ENCODE measurements at regions not wholly inside any gene's neighbourhood (a gene's known extent, or its start where the extent isn't known, plus 50 kb on each side); places are given as distances from the start of the nearest gene placed in this dataset.

DNA sequence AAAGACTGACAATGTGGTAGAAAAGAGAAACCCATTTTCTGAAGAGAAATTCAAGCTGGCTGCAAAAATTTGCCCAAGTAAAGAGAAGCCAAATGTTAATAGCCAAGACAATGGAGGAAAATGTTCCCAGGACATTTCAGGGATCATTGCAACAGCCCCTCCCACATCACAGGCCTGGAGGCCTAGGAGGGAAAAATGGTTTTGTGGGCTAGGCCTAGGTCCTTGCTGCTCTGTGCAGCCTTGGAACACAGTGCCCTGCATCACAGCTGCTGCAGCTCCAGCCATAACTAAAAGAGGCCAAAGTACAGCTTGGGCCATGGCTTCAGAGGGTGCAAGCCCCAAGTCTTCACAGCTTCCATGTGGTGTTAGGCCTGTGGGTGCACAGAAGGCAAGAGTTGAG, 332.4 kb upstream of the LRIG3 start:
- intact Hi-C loops (cut with micrococcal nuclease), result no loop called here

DNA sequence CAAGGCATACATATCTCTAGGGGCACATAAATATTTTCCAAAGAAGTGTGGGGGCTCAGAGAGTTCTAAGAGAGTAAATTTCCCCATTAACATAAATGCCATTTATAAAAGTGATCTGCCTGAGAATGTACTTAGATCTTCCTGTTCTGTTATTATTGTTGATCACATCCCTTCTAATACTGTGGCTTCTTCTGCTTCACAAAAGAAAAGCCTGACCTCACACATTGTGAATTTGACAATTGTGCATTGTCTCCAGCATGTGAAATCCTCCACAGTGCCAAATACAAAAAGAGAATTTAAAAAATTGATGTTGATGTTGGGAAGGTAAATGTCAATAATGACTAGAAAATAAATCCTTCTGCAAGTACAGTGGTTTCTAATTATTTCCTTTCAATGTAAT, 330.5 kb upstream of the LRIG3 start:
- intact Hi-C loops (cut with micrococcal nuclease), result no loop called here

DNA sequence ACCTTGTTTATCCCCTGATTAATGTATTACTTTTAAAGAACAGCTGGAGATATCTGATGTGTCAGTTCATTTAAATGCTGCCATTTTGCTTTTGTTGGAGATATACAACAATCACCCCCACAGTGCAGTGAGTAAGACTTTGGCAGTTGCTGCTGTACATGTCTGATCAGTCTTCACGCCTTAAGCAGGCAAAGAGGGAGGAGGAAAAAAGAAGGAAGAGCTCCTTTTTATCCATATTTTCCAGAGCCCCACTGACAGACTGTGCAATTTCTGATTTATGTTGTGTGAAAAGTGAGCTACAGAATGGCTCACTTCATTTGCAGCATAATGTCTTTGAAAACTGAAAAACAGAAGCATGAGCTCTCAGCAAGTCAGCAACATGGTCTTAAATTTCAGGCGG, 319.7 kb upstream of the LRIG3 start:
- intact Hi-C loops (cut with micrococcal nuclease), result no loop called here

DNA sequence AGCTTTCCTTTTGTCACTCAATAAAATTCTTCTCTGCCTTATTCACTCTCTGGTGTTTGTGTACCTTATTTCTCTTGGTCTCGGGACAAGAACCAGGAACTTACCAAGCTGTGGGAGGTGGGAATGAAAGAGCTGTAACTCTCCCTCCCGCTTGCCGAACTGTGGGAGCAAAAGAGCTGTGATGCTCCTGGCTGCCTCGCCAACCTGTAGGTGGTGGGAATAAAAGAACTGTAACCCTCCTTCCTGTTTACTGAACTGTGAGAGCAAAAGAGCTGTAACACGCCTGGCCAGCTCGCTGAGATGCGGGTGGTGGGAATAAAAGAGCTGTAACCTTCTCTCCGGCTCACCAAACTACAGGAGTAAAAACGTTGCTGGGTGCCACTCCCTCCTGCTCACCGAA, 314.1 kb upstream of the LRIG3 start:
- intact Hi-C loops (cut with micrococcal nuclease), result no loop called here

DNA sequence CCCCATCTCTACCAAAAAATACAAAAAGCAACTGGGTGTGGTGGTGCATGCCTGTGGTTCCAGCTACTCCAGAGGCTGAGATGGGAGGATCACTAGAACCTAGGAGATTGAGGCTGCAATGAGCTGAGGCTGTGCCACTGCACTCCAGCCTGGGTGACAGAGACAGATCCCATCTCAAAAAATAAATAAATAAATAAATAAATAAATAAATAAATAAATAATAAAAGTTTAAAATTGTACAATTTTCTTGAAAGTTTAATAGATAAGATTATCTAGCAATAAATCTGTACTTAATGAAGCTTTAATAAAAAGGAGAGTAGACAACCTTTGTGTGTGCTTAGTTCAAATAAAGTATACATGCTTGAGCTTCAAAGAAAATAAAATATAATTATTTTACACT, 310.0 kb upstream of the LRIG3 start:
- intact Hi-C loops (cut with micrococcal nuclease), result no loop called here

DNA sequence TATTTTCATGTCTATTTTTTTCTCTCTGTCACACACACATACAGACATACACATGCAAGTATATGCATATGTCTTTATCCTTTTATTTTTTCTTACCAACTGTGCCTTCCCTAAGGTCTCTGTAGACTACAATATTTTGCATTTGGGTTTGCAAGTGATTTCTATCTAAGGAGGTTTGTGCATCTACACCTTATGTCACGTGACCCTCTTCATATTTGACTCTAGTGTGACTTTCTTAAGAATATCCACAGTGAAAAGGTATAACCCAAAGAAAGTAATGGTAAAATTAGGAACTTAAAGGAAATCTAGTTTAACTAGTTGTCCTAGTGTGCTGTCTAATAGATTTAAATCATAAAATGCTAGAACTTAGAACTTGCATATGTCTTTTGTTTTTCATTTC, 298.8 kb upstream of the LRIG3 start:
- intact Hi-C loops (cut with micrococcal nuclease), result no loop called here

DNA sequence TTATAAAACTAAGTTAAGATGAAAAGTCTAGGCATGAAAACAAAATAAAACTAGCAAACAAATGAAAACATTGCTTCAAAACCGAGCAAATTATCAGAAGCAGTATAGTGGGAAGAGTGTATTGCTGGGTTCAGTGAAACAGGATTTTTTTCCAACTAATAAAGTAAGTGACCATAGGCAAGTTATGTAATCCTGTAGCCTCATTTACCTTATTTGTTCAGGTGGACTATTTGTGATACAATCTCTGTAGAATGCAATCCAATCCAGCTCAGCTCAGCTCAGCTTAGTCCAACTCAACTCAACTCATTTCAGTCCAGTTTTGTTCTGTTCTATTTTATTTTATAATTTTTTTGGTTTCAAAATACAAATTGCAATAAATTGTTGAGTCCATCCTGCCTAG, 276.7 kb upstream of the LRIG3 start:
- intact Hi-C loops (cut with micrococcal nuclease), result no loop called here

DNA sequence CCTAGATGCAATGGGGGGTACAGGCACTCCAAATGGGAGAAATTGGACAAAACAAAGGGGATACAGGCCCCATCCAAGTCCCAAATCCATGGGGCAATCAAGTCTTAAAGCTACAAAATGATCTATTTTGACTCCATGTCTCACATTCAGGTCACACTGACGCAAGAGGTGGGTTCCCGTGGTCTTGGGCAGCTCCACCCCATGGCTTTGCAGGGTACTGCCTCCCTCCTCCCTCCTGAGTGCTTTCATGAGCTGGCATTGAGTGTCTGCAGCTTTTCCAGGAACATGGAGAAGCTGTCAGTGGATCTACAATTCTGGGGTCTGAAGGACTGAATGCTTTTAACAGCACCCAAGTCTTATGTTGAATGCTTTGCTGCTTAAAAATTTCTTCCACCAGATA, 274.5 kb upstream of the LRIG3 start:
- intact Hi-C loops (cut with micrococcal nuclease), result no loop called here

DNA sequence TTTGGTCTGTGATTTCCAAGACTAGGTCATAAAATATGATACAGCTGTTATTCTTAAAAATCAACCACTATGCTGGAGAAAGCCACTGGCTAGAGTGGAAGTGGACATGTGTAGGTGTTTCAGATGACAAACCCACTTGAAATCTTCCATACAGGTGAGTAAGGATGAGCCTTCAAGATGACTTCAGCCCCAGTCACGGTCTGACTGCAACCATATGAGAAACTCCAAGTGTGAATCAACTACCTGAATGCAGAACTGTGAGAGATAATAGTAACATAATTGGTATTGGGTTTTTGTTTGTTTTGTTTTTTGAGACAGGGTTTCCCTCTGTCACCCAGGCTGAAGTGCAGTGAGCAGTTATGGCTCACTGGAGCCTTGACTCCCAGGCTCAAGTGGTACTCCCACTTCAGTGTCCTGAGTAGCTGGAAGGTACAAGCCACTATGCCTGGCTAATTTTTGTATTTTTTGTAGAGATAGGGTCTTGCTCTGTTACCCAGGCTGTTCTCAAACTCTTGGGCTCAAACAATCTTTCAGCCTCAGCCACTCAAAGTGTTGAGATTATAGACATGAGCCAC, 273.3 kb upstream of the LRIG3 start:
- intact Hi-C loops (cut with micrococcal nuclease), result no loop called here

DNA sequence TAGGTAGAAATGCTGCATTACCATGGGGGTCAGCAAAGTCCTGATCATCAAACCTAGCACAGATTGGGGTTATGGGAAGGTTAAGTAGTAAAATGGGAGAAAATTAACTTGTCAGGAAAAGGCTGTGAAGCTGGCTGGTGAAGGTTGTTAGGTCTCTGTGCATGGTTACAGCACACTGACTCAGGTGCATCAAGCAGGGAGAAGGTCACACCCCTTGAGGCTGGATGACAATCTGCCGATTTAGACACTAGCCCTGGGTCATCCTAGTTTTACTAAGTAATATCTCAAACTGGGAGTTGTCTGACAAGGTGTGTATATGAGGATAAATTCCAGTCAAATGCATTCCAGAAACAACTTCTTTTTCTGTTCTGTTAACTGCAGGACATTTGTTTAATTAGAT, 271.1 kb upstream of the LRIG3 start:
- intact Hi-C loops (cut with micrococcal nuclease), result no loop called here

DNA sequence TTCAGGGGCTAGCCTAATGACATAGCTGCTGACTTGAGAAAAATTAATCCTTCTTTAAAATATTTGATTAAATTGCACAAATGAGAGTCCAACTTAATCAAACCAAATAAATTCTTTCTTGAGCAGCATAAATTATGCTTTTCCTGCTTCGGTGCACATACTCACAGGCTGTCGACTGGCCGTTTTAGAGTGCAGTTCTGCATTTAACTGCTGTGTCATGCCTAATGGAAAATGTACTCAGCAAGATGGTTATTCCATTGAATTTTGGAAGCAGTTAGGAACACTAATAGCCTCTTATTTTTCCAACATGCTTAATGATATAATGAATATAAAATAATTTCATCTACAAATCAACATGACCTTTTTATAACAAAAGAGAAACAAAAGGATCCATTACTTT, 266.1 kb upstream of the LRIG3 start:
- intact Hi-C loops (cut with micrococcal nuclease), result no loop called here

DNA sequence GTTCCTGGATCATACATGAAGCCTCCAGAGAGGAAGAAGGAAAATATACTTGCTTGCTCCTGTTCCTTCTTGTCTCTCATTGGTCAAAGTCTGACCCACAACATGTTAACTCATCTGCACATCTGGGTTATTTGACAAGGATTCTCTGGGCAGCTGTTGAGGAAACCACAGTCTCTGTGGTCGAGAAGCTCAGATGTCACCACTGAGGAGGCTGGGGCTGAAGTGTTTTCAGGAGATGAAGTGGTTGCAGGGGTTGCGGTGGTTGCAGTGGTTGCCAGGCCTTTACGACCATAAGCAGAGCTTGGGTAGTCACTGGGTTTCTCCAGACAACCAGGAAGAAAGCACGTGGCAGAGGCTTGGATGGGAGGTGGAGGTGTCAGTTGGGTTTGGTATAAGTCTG, 265.0 kb upstream of the LRIG3 start:
- intact Hi-C loops (cut with micrococcal nuclease), result no loop called here

DNA sequence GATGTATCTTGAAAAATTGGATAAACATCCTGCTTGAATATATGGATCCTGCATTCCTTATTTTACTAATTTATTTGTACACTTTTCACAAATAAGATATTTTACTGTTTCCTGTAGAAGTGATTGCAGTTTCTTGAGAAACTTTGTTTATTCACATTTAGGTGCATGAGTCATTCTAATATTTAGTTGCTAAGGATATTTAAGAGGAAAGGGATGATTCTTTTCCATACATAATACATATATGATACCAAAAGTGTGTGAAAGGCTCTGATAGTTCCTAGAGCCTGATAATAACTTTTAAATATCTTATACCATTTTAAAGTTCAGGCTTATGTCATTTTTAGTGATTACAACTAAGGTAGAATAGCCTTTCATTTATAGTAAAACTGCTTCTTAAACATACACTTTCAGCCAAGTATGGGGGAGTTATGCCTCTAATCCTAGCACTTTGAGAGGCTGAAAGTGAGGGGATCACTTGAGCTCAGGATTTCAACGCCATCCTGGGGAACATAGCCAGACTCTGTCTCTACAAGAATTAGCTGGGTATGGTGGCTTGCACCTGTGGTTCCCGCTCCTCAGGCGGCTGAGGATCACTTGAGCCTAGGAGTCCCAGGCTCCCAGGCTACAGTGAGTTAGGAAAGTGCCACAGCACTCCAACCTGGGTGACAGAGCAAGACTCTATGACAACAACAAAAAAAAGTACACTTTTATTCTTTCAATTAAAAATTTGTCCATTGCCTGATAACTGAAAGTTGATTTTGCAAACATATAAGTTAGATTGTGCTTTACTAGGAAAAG, 262.6 kb upstream of the LRIG3 start:
- intact Hi-C loops (cut with micrococcal nuclease), result no loop called here

DNA sequence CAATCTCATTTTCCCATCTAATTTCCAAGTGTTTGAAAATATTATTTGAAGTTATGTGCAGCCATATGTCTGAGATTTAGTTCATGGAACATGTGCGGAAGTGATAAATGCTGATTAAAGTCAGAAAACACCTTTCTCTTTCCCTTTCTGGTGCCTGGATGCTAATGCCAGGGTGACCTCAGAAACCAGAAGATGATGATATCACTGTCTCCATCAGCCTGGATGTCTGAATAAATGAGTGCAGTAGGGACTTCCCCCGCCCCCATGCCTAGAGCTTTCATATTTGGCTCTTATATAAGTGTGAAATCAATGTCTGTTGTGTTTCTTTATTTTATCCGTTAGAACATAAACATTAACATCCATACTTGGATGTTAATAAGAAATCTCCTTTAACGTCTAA, 261.9 kb upstream of the LRIG3 start:
- intact Hi-C loops (cut with micrococcal nuclease), result no loop called here

DNA sequence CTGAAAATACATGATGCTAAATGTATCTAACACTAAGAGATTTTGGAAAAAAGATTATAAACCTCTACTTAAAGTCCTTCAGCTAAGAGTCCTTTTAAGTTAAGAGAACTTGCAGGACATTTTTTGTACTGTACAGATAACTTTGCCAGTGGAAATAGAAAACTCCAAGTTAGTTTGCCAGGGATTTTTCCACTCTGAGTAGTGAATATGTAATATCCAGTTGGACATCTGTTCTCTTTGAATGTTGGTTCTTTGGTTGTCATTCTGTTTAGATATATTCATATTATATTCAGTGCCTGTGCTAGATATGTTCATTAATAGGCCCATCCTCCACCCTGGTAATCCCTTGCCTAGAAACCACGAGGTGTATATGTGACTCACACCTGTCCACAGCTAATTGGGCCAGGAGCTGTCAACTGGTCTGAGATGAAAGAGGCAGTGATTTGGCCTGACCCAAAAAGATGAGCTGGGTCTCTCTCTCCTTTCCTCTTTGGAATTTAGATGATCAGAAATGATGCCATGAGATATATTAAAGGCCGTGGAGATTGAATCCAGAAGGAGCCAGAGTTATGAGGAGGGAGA, 261.0 kb upstream of the LRIG3 start:
- intact Hi-C loops (cut with micrococcal nuclease), result no loop called here

DNA sequence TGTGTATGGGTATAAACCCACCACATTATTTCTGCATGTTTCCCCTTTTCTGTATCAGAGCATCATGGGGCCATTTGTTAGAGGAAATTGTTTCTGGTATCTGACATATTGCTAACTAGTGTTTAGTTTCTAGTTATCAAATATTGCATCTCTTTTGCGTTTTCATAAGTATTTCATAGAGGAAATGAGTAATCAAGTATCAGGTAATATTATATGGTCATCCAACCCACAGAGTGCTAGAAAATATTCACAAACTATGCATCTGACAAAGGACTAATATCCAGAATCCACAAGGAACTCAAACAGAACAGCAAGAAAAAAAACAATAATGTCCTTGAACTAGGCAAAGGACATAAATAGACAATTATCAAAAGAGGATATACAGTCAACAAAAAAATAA, 258.9 kb upstream of the LRIG3 start:
- intact Hi-C loops (cut with micrococcal nuclease), result no loop called here

DNA sequence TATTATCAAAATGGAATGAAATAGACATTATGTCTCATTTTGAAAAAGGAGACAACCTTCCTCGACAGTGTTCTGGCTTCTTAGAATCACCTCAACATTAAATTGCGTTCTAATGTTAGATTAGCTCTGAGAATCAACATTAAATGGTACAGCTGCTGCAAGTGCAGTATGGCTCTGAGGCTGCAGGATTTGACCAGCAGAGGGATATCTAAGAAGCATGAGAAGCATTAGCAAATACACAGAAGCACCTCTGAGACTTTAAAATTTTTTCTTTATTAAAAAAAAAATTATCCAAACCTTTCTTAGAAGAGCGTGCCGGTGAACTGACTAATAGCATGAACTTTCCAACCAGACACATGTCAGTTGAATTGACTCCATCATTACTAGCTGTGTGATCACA, 253.4 kb upstream of the LRIG3 start:
- intact Hi-C loops (cut with micrococcal nuclease), result no loop called here

DNA sequence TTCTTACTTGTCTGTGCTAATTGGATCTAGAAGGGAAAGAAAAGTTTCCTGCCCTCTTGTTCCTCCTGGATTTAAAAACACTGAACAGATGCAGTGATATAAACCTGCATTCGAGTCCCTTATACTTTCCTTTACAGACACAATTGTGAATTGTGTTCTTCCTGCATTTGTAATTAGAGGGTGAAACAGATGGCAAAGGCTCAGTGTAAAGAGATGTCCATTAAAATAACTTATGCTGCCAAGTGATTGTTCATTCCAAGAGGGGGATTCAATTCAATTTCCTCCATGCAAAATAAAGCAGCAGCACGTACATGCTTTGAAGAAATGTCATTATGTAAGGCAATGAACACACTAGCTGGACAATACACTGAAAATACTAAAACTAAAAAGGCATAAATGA, 248.3 kb upstream of the LRIG3 start:
- intact Hi-C loops (cut with micrococcal nuclease), result no loop called here

DNA sequence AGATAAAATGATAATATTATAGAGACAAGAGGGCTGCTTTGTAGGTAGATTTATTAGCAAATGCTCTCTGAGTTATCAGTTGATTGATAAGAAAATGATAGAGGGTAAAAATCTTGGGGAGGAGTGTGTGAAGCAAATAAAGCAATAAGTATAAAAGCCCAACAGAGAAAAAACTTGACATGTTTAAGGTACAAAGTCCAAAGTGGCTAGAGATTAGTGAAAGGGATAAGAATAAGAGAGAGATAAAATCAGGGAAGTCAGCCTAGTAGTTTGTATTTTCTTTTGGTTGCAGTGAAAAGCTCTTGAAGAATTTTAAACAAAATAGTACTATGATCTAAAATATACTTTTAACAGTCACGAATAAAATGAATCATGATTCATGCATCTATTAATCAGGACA, 246.2 kb upstream of the LRIG3 start:
- intact Hi-C loops (cut with micrococcal nuclease), result no loop called here

DNA sequence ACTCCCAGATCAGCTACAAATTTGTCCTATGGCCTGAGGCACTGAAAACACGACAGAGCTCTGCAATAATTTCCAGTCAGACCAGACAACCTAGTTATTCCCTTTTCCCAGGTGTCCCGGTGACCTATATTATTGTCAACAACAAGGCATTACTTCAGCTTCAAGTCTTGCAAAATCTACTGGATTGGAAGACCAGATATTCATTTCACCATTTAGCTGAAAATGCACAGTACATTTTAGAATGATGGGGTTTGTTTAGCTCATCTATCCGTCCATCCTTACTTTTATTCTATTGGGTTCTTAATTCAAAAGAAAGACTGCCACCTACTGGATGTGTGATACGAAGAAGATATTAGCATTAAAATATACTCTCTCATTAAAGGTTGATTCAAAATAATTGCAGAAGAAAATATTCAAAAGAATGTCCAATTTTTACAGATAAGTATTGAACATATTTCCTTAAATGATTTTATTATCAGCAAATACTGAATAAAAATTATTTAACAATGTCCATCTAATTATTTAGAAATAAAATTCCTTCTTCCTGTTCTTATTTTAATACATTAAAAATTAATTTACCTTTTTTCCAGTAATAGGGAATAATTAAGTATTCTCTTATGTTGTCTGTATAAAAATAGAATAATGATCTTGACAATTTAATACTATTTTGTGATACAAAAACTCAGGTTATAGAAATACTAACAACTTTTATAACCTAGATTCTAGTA, 244.9 kb upstream of the LRIG3 start:
- intact Hi-C loops (cut with micrococcal nuclease), result no loop called here

DNA sequence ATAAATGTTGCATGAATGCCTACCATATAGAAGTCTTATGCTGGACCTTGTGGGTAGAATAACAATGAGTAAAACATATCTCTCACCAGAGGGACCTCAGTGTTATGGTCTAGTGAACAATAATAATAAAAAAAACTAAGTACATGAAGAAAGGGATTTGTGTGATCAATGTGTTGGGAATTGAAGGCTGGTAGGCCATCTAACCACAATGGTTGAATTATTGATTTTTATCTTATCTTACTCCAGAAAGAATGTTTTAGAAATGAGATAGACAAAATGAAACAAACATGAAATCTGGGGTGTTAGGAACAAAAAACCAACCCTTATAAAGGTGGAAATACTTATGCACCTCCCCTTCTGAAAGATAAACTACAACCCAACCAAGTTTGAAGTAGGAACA, 243.9 kb upstream of the LRIG3 start:
- intact Hi-C loops (cut with micrococcal nuclease), result no loop called here

DNA sequence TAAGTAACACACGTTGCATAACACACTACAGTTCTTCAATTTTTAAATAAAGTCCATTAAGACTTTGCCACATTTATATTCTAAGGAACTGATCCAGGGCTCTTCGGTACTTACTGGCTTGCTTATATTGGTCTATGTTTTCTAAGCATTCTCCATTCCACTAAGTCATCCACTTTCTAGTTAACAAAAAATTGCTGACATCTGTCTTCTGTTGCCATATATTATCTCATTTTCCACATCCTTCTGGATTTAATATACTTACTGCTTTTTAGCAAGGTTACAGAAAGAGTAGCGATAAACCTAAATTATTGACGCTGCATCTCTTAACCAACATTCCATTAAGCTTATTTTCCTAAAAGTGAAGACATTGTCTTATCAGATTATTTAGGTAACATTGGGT, 238.4 kb upstream of the LRIG3 start:
- intact Hi-C loops (cut with micrococcal nuclease), result no loop called here

DNA sequence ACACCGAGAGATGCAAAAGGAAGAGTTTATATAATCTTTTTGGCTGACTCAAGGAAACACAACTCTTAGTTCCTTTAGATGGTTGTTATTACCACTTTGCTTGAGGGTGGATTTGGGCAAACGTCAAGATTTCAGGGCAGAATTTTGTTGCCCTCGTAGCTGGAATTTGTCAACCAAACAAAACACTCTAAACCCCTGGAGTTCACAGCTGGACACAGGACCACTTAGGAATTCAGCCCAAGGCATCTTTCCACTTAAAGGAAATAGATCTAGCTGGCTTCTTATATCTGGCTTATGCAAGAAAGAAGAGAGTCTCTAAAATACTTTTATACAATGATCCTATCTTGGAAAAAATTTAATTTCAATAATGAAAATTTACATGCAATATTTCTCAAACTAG, 237.8 kb upstream of the LRIG3 start:
- intact Hi-C loops (cut with micrococcal nuclease), result no loop called here

Data from T-helper 2 cell treated with Interferon-gamma antibody and Interleukin-4, amounts not matched to agents 100 ng/mL and 5 ng/mL, for 36 hours (primary cell).